Stimulated activated CD8-positive, alpha-beta memory T cell treated with anti-CD3 and anti-CD28 coated beads, Interleukin-12 subunit alpha, Interleukin-12 subunit beta, amount 100 ng/mL, for 1 hour (primary cell): ENCODE measurements at regions not wholly inside any gene's neighbourhood (a gene's known extent, or its start where the extent isn't known, plus 50 kb on each side); places are given as distances from the start of the nearest gene placed in this dataset.

Source experiments
- DNase-seq: peaks from one replicate; pipeline ENCODE4 v3.0.0-alpha.2; 2020; ENCODE audit warnings: low read depth

DNA sequence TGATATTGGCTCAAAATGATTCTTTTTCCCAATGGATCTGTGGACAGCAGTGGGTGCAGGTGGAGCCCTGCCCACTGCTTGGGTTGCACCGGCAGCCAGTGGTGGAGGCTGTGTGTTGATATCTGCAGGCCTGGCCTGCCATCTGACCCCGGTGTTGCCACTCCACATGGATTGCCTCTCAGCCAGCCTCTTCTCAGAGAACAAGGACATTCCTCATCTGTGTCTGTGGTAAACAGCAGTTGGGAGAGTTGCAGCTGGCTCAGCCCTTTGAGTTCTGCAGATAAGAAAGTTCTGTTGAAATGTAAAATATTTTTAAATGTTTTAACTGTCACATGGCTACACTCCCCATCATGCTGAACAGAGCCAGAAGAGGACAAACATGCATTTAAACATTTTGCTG lies 374.9 kb upstream of the CELF2 start:
- DNase-seq = no peak

GRCh38 chr10:10644008-10644646 lies 373.5 kb upstream of the CELF2 start:
- no peak for DNase-seq

GRCh38 chr10:10644676-10645385 lies 372.8 kb upstream of the CELF2 start:
- DNase-seq = no peak

- DNase-seq = no peak
Observed at GRCh38 chr10:10647331-10647730, 370.3 kb upstream of the CELF2 start.

DNA sequence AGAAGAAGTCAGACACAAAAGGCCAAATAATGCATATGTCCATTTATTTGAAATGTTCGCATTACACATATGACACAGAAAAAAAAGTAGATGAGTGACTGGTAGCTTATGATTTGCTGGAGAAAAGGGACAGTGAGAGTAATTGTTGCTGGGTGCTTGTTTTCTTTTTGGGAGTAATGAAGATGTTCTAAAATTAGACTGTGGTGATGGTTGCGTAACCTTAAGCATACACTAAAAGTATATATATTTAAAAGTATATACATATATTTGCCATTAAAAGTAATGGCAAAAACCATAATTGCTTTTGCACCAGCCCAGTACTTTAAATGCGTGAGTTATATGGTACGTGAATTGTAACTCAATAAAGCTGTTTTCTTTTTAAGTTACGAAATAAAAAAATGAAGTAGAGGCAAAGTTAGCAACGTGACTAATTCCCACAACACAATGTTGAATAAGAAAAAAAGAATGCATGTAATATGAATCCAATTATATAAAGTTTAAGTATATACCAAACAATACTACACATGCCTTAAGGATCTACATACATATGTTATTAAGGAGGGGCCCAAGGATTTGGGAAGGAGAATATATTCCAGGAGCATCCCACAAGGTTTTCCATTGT lies 360.4 kb upstream of the CELF2 start:
- DNase-seq = no peak

DNA sequence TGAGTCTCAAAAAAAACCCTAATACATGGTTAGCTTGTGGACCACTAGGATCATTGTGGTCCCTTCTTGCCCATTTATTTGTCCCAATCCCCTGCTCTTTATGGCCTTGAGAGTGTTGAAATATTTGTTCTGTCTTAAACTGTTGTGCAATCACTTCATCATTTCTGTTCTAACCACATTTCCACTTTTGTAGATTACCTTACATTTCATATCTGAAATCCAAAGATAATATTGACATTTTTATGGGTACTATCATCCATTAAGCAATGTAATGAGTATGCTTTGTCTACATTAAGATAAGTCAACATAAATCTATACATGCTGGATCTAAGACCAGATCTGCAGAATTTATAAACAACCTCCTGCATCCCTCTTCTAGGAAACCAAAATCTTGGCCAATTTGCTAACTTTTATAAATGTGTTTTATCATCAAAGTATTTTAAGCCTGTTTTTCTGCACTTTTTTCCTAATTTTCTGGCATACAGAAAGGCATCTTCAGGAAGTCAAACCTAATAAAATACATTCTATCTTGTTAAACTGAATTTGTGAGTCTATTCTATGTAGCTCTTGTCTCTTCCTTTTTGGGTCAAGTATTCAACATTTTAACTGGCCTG lies 359.4 kb upstream of the CELF2 start:
- DNase-seq = no peak

DNA sequence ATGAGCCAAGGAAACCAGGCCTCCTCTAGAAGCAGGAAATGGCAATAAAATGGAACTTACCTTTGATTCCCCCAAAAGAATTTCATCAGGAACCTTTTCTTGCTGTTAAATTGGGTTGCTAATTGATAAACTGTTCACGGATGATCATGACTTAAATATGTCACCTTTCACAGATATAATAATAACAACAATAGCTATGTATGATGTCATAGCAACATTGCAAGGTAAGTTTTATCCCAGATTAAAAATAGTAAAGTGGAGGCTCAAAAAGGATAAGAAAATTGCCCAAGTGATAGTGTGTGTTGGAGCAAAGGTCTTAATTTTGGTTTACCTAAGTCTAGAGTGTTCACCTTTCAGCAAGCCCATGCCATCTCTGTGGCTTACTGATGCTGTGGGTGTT lies 357.6 kb upstream of the CELF2 start:
- no peak for DNase-seq

GRCh38 chr10:10661176-10661575 lies 356.5 kb upstream of the CELF2 start:
- no peak for DNase-seq

DNA sequence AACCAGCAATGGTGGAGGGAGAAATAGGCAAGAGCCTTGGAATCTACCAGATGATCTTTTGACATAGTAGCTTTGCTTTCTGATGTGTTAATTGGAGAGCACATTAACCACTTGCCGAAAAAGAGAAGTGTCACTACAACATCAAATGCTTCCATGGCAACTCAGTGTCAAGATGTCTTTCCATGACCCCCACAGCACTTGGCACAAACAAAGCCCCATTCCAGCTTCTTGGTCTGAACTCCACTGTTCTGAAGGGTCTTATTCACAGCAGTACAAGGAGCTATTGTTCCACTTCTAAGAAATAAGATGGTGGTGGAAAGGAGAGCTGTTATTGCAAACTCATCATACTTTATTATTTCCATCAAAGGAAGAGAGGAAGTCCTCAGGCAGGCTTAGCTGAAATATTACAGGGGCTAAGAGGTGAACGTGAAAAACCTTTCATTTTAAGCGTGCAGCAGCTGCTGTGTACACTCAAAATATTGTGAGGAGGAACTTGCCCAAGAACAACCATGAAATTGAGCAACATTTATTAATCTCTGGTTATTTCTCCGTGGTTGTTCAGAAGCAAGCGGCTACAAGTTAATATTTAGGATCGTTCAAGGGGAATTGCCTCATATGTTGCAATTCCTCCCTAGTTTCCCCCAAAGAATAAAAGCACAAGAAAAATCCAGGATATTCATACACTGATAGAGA lies 354.8 kb upstream of the CELF2 start:
- no peak for DNase-seq

DNA sequence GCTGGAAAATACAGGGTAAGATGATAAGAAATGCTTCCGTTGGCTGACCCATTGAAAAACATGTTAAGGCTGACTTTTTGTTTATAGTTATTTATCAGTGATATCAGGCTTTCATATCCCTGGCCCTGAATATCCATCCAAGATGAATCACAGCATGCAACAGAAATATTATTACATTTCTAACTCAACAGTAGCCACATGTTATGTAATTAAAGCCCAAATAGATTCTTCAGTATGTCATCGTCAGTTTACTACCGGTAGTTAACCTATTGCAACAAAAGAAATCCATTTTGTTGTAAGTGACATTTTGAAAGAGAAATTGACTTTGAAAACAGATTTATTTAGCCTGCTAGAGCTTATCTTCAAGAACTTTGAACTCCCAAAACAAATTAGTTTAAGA lies 354.1 kb upstream of the CELF2 start:
- no peak for DNase-seq

DNA sequence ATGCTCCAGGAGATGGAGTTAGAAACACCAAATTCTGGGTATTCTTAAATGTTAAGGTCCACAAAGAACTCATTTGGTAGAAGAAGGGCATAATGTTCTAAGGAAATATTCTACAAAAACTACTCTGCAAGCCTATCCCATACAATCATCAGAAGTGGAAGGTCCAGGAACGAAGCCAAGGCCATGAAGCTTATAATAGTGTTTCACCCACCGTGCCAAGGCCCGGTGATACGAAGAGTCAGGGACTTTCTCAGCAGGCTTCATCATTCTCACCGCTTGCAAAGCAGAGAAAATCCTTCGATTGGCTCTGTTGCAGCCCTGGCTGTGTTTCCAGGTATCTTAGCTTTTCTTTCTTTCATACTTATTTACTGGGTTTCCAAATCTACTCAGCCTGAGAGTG lies 351.9 kb upstream of the CELF2 start:
- no peak for DNase-seq

- DNase-seq = no peak
Observed at GRCh38 chr10:10667466-10667865, 350.2 kb upstream of the CELF2 start.

DNA sequence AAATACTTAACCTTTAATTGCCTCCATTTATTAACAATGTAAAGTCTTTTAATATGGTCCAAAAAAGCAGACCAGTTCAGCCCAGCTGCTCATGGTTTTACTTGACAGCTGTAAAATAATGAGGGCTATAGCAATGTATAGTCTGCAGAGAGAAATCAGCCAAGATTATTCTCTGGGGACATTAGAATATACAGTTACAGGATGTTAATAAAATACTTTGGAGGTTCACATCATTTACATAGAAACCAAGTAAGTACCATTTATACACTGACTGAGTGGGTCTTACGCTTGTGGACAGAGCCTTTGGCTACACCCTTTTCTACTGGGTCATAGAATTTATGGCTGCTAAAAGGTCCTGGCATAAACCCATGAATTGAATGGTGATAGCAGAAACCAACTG lies 340.7 kb upstream of the CELF2 start:
- no peak for DNase-seq

- no peak for DNase-seq
Observed at GRCh38 chr10:10677479-10677878, 340.2 kb upstream of the CELF2 start.

- no peak for DNase-seq
Observed at GRCh38 chr10:10680496-10680895, 337.2 kb upstream of the CELF2 start.

- DNase-seq = no peak
Observed at GRCh38 chr10:10684972-10685371, 332.7 kb upstream of the CELF2 start.

DNA sequence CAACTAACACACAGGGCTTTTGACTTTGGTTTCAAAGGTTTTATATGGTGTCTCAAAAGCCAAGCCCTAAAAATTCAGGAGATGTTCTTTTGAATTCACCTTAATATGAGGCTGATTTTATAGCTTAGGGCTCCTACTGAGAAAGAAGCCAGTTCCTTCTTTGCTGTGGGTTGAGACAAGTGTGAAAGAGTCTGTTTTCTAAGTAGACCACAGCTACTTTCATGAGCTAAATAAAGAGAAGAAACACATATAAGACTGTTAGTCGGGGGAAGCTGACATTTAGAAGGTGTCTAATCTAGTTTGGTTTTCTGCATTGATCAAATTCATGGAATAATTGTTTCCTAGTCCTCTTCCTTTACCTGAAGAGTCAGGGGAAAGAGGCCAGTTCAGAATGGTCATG lies 332.1 kb upstream of the CELF2 start:
- no peak for DNase-seq

- no peak for DNase-seq
Observed at GRCh38 chr10:10687751-10688150, 329.9 kb upstream of the CELF2 start.

- DNase-seq = no peak
Observed at GRCh38 chr10:10699427-10699826, 318.2 kb upstream of the CELF2 start.

GRCh38 chr10:10701084-10701611 lies 316.5 kb upstream of the CELF2 start:
- no peak for DNase-seq

DNA sequence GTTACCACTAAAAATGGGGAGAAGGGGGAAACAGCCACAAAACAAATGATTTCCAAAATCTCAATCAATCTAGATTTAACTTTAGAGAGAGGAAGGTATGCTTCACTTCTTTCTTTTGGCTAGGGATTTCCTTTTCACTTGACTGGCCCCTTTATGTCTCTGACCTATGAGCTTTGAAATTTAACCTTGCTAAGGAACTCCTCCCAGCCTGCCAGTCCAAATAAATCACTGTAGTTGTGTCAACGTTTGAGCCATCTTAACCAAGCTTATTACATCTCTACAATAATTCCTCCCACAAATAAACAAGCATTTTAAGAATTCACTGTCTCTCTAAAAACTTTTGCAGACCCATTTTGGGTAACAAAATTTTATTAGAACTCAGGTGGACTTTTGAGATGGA lies 315.5 kb upstream of the CELF2 start:
- no peak for DNase-seq

- no peak for DNase-seq
Observed at GRCh38 chr10:10703382-10703781, 314.3 kb upstream of the CELF2 start.
